ENCODE measurements at regions not wholly inside any gene's neighbourhood (a gene's known extent, or its start where the extent isn't known, plus 50 kb on each side); places are given as distances from the start of the nearest gene placed in this dataset.

DNA sequence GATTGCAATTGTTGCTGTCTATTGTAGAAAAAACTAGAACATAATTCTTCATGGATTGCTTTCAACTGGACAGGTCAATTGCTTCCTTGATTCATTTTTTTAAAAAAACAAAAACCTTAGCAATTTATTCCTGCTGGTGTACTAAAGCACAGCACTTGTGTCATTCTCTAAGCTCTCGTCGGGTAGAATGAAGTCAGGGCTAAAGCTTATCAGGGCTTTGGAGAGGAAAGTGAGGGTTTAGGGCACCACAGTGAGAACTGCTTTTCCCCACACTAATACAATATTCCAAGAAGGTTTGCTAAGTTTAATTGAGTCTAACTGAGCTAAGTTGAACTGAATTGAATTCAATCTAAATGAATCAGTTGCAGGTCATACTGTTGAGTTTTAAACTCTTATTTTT lies 76.4 kb upstream of the TLR3 start:
- no peaks in the 10 kb centered on the region for H3K36me3 ChIP-seq (ENCODE audit: insufficient read depth, low read length)
- H3K4me1 ChIP-seq (ENCODE audit: insufficient read depth, low read length, severe bottlenecking): peaks cover 13% of the 10 kb centered on the region
- H4K20me1 ChIP-seq (ENCODE audit: insufficient read depth, low read length): no peaks in the 10 kb centered on the region
- TF ChIP-seq EZH2 (IDR thresholded peaks at IDR 0.05; ENCODE audit: borderline replicate concordance, low read length) (no peak), CTCF (IDR thresholded peaks at IDR 0.05; ENCODE audit: low read length) (no peak)
- H3K4me2 ChIP-seq (ENCODE audit: low read length): no peak overlapping the region
- no peaks in the 10 kb centered on the region for H3K27me3 ChIP-seq (ENCODE audit: insufficient read depth, low read length)
- no peaks in the 10 kb centered on the region for H3F3A ChIP-seq (ENCODE audit: insufficient read depth, low read length)
- H3K27ac ChIP-seq (ENCODE audit: low read depth, low read length, poor library complexity, severe bottlenecking): no peak overlapping the region
- no peak overlapping the region for H2AFZ ChIP-seq (ENCODE audit: low read length)
- H3K79me2 ChIP-seq (ENCODE audit: insufficient read depth, low read length): no peaks in the 10 kb centered on the region
- H3K9ac ChIP-seq (ENCODE audit: low read length): no peak overlapping the region
- H3K9me2 ChIP-seq (ENCODE audit: low read depth, low read length): no peaks in the 10 kb centered on the region
- no peak overlapping the region for H3K4me3 ChIP-seq (ENCODE audit: low read depth, low read length, poor library complexity, severe bottlenecking)
- no peaks in the 10 kb centered on the region for H3K9me3 ChIP-seq (ENCODE audit: low read length)

GRCh38 chr4:185993328-185993973 lies 75.5 kb upstream of the TLR3 start:
- Histone ChIP-seq H3K27ac (ENCODE audit: low read depth, low read length, poor library complexity, severe bottlenecking) (no peak overlapping the region), H3K4me1 (ENCODE audit: insufficient read depth, low read length, severe bottlenecking) (peaks cover 13% of the 10 kb centered on the region), H3K27me3 (ENCODE audit: insufficient read depth, low read length) (no peaks in the 10 kb centered on the region), H3K9me3 (ENCODE audit: low read length) (no peaks in the 10 kb centered on the region), H3K4me3 (ENCODE audit: low read depth, low read length, poor library complexity, severe bottlenecking) (no peak overlapping the region), H3K9ac (ENCODE audit: low read length) (no peak overlapping the region), H4K20me1 (ENCODE audit: insufficient read depth, low read length) (no peaks in the 10 kb centered on the region), H3K4me2 (ENCODE audit: low read length) (no peak overlapping the region), H3K79me2 (ENCODE audit: insufficient read depth, low read length) (no peaks in the 10 kb centered on the region), H3K36me3 (ENCODE audit: insufficient read depth, low read length) (no peaks in the 10 kb centered on the region), H3F3A (ENCODE audit: insufficient read depth, low read length) (no peaks in the 10 kb centered on the region), H3K9me2 (ENCODE audit: low read depth, low read length) (no peaks in the 10 kb centered on the region), H2AFZ (ENCODE audit: low read length) (no peak overlapping the region)
- TF ChIP-seq EZH2 (IDR thresholded peaks at IDR 0.05; ENCODE audit: borderline replicate concordance, low read length): no peak
- TF ChIP-seq CTCF (IDR thresholded peaks at IDR 0.05; ENCODE audit: low read length): no peak

GRCh38 chr4:185994750-185995149 lies 74.2 kb upstream of the TLR3 start:
- H2AFZ ChIP-seq (ENCODE audit: low read length): no peak overlapping the region
- H3K4me1 ChIP-seq (ENCODE audit: insufficient read depth, low read length, severe bottlenecking): peaks cover 13% of the 10 kb centered on the region
- H3K9ac ChIP-seq (ENCODE audit: low read length): no peak overlapping the region
- H3K9me3 ChIP-seq (ENCODE audit: low read length): no peaks in the 10 kb centered on the region
- H3K4me3 ChIP-seq (ENCODE audit: low read depth, low read length, poor library complexity, severe bottlenecking): no peak overlapping the region
- H3K9me2 ChIP-seq (ENCODE audit: low read depth, low read length): no peaks in the 10 kb centered on the region
- H3K79me2 ChIP-seq (ENCODE audit: insufficient read depth, low read length): no peaks in the 10 kb centered on the region
- no peak overlapping the region for H3K27ac ChIP-seq (ENCODE audit: low read depth, low read length, poor library complexity, severe bottlenecking)
- no peaks in the 10 kb centered on the region for H3K36me3 ChIP-seq (ENCODE audit: insufficient read depth, low read length)
- H3K27me3 ChIP-seq (ENCODE audit: insufficient read depth, low read length): no peaks in the 10 kb centered on the region
- H3K4me2 ChIP-seq (ENCODE audit: low read length): no peak overlapping the region
- no peaks in the 10 kb centered on the region for H3F3A ChIP-seq (ENCODE audit: insufficient read depth, low read length)
- no peaks in the 10 kb centered on the region for H4K20me1 ChIP-seq (ENCODE audit: insufficient read depth, low read length)
- TF ChIP-seq EZH2 (IDR thresholded peaks at IDR 0.05; ENCODE audit: borderline replicate concordance, low read length) (no peak), CTCF (IDR thresholded peaks at IDR 0.05; ENCODE audit: low read length) (no peak)

All from OCI-LY1 (cell line).